ENCODE measurements at regions not wholly inside any gene's neighbourhood (a gene's known extent, or its start where the extent isn't known, plus 50 kb on each side); places are given as distances from the start of the nearest gene placed in this dataset.

DNA sequence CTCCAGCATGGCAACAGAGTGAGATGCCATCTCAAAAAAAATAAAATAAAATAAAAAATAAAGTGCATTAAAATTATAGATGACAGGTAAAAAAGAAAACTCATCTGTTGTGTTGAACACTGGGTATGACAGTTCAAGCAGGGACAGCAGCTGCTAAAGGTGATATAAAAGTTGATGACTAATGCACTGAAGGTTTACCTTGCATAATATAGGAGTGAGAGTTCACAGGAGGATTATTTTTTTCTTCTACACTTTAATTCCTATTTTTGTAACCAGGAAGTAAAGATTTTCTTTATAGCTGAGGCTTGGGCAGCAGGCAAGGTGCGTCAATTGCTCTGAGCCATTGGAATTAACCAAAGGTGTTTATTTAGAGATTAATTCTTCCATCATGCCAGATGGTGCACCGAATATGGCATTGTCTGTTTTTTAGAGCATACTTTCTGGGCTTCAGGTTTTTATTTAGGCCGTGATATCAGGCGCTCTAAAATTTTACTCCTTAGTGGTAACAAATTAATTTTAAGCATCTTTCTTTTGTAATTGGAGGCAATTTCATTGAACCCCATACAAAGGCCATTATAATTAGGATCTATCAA, 337.0 kb upstream of the SLC10A2 start:
- DNase-seq: no peak

DNA sequence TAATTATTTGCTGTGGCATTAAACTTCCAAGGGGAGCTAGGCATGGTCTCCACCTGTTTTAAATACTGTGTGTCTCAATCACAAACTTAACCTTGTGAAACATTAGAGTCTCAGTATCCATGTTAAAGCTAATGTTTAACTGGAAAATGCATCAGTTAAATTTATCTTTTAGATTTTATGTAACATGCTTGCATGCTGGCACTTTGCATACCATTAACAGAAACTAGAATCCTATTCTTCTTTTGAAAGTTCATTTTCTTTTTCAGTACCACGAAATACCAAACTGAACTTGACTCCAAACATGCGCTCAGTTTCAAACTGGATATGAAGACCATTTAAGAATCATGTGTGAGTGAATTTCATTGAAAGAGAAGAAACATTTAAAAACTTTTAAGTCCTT, 328.9 kb upstream of the SLC10A2 start:
- no peak for DNase-seq

DNA sequence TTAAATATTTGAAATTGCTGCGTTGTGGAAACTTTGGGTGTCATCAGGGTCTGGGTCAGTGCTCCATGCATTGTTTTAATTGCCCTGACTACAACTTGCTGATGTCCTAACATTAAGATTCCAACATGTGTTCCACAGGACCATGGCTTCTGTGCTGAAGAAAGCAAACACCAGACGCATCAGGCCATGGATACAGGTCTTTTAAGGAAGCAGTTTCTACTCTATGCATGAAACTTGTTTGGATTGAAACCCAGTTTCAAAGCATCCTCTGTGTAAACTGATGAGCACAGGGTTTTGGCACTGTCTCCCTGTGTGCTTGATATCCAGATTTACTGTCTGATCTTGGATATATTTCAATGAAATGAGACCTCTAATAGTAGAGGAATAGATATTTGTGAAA, 328.4 kb upstream of the SLC10A2 start:
- no peak for DNase-seq

DNA sequence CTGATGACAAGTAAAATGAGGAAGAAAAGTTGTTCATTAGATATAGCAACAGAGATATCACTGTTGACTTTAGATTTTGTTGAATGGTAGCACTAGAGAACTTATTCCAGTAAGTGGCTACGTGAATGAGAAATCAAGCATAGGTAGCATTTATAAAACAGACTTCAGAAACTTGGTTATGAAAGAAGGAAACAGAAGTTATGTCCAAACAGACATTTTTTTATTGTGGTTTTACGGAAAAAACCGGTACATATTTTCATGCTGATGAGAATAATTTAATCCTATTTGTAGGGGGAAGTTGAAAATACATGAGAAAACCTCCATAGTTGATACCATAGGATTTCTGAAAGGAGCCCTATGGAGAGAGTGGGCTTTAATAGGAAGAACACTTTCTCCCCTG, 325.7 kb upstream of the SLC10A2 start:
- DNase-seq: no peak

DNA sequence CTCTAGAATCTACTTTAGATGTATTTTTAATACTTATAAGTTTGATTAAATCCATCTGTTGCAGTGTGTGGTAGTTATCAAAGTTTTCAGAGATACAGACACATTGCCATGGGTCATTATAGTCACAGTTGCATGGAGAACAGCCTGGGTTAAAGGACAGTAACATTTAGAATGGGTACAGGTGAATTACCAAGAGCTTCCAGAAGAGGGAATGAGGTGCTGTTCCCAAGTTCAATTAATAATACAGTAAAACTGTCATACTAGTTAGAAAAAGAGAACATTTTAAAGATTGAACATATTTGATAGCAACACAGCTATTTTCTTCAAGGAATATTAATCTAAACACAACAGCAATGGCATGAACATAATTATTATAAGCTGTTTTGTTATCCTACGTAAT, 322.6 kb upstream of the SLC10A2 start:
- DNase-seq: no peak

DNA sequence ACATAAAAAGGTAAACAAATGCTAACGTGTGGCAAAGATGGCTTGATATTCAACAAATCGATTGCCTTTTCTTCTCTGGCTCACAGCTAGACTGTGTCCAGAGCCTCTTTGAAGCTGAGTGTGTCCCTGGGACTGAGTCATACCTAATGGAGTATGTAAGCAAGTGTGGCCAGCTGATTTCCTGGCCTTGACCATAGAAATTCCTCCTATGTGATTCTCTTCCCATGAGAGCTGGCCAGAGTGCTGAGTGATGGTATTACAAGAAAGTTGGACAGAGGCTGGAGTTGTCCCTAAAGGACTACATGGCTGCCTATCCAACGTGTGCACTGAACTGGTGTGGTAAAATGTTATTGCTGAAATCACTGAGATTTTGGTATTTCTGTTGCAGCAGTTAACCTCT, 320.1 kb upstream of the SLC10A2 start:
- no peak for DNase-seq

DNA sequence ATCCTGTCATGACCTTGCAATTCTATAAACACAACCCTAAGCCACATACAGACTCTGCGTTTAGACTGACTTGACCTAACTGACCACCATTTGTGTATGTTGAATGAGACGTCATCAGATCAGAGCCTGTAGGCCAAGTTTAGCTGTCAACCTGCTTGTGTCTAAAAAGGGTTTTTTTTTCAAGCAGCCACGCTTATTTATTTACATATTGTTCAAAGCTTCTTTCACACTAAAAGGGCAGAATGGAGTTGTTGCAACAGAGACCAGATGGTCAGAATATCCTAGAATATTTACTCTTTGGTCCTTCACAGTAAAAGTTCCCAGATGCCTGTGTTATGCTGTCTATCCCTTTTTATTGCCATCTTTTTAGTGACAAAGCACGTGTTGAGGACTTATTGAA, 307.7 kb upstream of the SLC10A2 start:
- no peak for DNase-seq

DNA sequence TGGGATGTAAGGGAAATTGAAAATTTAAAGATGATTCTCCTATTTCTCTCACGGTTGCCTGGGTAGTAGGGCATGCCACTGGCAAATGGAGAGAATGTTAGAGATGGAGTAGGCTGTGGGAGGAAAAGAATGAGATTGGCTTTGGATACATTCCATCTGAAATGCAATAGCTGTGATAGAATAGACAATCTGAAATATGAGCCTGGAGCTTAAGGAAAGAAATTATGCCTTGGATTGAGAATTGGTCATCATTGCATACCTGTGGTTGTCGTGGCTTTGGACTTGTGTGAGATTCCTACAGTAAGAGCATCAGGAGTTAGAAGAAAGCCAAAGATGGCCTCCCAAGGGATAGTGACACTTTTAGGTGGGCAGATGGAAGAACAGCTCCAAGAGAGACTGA, 305.1 kb upstream of the SLC10A2 start:
- DNase-seq: no peak

DNA sequence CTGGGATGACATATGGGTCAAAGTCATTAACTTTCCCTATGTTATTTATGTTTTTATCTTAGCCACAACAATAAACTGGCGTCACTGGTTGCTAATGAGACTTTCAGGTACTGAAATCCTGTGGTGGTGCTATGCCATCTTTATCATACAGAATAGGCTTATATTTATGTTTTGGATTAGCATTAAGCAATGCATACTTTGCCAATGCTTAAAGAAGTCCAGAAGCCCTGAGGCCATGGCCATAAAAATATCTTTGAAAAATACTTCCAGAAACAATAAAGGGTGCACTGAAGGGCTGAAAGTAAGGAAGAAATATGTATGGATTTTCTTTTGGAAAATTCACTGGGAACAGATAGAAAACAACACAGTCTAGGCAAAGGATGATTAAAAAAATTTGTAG, 304.6 kb upstream of the SLC10A2 start:
- DNase-seq: no peak

DNA sequence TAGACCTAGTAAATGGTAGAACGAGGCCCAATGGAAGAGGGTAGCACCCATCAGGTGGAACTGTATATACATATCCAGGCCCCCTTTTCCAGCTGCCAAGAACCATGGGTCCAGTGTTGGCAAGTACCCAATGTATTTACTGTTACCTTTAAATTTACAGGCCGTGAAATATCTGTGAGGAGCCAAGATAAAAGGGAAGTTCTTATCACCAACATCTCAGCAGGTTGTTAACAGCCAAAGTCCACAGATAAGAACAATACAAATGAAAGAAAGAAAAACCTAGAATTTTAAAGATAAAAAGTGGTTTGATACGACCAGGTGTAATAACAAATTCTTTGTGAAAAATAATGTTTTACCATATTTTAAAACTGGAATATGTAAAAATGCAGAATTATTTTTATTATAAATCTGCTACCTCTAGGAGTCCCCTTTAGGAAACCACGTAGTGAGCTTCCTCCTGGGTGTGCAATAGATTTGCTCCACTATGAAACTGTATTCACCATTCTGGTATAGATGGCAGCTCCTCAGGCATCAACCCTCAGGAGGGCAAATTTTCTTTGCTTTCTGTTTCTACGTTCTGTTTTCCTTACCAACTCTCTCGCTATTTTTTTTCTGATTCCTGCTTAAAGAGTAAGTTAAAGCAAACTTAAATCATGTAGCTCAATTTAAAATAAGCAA, 292.2 kb upstream of the SLC10A2 start:
- no peak for DNase-seq

DNA sequence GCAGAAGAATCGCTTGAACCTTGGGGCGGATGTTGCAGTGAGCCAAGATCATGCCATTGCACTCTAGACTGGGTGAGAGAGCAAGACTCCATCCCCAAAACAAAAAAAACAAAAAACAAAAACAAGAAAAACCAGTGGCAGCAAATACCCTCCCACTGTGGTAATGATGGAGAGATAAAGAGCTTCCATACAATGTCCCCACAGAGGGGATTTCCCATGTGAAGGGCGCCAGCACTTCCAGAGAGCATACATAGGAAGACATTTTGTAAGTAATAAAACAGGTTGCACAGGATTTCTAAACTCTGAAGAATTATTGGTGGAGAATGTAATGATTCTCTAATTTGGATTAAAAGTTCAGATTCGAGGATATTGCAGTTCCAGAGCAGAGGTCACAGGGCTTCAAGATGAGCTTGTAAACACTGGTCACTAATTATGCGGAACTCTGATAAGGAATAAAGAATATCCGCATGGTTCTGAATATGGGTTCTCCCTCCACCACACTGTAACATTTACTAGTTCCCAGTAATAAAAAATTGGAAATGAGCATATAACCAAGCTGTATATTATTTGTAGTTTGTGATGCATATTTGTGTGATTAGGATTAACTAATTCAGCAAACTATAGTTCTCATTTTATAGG, 290.1 kb upstream of the SLC10A2 start:
- DNase-seq: no peak

DNA sequence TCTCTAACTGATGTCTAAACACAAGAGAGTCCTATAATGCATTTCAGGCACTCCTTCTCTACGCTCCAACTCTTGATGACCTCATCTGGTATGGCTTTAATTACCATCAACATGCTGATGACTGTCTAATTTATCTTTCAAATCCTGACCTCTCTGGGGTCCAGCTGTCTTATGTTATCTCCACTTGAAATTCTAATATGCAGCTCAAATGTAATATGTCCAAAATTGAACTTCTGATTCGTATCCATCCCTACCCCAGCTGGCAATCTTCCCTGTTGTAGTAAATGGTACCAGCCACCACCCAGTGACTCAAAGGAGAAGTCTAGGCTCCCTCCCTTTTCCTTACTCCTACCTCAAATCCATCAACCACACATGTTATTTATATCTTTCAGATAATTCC, 288.0 kb upstream of the SLC10A2 start:
- no peak for DNase-seq

DNA sequence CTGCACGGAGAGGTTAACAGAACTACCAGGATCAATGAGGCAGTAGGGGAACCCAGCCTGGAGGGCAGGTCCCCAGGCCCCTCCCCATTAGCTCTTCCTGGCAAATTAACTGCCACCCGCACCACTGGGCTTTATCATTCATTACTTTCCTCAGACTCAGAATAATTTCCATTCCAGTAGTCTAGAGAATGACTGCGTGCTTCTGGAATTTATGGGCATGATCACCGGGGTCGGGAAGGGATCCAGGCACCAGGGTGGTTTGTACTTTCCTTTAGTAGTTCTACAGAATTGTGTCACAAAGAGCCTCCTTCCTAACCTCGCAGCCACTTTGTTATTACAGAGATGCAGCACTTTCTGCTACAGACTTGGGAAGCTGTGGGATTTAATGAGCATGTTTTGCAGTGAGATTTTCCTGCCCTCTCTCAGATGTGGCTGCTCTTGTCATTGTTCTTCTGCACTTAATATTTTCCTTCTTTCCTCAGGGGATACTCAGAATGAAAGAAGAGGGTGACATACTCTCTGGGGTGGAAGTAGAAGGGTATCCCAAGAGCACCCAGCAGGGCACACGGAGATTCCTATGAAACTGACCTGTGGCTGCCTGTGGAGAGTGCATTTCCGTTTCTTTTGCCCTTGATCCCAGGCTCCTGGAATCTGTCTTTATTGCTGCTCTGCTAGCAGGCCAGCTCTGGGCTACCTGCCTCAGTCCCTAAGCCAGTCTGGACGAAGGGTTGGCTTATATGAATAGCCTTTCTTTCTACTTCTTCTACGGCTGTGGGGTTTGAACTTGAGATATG, 285.0 kb upstream of the SLC10A2 start:
- no peak for DNase-seq

DNA sequence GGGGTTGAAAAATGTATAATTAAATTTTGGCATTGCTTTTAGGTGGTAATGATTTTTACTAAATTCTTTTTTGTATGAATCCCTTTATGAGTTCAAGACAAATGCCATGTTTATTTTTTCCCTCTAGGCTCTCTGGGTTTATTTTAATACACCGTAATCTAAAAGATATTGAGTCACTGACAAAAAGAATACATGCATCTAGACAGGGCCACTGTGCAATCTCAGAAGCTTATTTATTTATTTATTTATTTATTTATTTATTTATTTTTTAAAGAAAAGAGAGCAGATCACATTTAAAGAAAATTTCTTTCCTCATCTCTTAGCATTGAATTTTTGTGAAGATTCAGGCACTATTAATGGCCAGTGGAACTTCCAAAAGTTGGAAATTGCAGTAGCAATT, 283.9 kb upstream of the SLC10A2 start:
- DNase-seq: no peak

DNA sequence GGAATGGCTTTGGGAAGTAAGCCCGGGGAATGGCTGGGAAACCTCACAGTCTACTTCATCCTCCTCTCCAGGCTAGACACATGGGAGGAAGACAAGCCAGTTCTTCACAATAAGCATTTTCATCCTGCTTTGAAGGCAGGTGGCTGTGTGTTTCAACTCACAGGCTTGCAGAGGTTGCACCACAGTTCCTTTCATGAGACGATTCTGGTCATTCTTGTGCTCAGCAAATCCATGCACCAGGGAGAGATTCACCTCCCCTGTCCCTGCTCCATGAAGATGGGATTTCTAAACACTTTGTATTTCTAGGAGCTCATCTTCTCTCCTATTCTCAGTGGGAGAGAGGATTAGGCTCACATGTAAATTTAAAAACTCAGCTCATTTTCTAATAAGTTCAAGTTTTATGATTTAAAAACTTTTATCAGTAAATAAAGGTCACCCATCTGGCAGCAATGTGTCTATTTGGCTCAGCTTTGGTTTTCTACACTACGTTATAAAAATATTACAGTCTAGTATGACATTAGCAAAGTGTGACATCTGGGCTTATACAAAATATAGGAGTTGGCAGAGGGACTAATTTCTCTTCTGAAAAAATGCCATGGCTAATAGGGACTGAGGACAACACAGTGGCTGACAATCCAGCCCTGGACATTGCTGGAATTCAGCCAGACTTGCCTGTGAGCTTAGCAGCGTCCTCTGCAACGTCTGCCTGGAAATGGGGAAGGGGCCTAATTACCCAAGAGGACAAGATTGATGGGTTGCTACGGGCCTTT, 283.2 kb upstream of the SLC10A2 start:
- no peak for DNase-seq

DNA sequence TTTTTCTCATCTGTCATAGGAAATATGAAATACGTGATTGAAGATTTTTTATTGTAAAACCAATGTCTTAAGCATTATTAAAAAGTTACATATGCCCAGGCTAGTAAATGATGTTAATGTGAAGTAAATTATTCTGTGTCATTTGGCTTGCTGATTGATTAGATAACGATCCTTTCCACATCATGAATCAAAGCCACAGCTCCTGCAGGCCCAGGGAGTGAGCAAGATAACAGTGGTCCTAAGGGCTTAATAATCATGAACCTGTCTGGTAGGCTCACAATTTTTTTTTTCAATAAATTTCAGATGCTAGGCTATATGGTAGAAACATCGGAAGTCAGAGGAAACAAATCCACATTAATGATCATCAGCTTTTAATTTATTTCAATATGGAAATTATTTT, 269.0 kb upstream of the SLC10A2 start:
- no peak for DNase-seq

DNA sequence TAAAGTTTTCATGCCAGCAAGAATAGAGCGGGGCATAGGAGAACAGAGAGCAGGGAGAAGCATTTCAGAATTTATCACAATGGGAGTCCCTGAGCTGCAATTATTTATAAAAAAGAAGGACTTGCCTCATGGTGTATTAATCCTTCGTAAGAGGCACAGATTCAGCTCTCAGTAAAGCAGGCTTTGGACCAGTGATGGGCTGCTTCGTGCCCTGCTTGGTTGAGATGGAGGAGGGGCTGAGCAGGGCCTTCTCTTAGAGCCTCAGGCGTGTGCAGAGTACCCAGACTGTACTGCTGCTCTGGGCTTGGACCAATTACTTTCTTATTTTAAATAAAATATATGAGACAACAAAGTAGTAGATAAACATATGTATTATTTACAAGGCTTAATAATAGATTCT, 265.7 kb upstream of the SLC10A2 start:
- DNase-seq: no peak

DNA sequence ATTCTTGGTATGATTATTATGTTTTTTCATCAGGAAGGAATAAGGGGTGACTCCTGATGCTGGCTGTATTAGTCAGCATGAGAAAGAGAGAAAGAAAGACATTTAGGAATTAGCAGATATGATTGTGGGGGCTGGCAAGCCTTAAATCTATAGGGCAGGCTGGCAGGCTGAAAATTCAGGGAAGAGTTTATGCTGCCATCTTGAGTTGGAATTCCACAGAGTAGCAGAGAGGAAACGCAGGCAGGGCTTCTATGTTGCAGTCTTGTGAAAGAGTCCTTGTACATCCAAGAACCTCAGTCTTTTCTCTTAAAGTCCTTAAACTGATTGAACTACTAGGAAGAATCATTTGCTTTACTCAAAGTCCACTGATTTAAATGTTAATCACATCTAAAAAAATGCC, 262.7 kb upstream of the SLC10A2 start:
- DNase-seq: no peak

DNA sequence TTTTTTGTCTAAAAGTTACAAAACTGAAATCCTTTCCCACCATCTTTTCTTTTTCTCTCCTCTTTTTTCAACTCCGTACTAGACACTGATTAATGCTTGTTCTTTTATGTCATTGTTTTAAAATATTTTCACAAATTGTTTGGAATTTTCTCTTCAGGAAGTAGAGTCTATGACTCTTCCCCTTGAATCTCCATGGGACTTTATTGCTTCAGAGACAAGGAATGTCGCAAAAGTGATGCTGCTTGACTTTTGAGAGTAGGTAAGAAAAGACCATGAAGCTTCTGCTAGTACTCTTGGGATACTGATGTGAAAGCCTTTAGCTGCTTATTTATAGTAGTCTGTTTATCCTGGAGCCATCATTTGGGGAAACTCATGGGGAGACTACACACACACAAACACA, 260.1 kb upstream of the SLC10A2 start:
- DNase-seq: no peak

DNA sequence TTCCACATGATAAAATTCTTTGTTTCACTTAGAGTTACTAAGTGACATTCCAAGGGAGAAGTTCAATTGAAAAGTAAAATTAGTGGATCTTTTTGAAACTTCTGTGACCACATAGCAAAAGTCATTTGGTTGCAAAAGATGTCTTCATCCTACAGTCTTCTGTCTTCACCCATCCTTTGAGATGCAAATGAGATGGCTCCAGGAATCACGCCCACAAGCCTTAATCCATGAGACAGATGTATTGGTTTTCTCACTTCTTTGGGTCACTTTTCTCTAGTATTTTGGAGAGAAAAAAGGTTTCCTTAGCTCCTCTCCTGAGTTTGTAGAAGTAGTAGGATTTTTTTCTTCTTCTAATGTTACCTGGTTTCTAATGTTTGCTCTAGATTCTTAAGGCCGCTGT, 259.5 kb upstream of the SLC10A2 start:
- DNase-seq: no peak

DNA sequence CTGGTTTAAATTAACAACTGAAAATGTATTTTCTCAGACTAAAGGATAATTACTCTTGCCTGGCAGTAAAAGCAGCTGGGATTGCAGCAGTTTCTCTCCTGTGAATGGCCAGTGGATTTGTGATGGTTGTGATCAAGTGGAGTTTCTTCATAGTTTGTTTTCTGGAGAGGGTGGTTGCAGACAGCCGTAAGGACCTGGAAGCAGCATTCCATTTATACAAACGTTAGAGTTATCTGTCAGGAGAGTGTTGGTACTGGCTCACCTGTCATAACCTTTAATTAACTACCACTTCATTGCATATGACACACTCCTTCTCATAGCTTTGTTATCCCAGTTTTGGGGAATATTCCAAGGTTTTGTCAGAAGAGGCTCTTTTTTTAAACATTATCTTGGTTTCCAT, 258.4 kb upstream of the SLC10A2 start:
- DNase-seq: no peak

DNA sequence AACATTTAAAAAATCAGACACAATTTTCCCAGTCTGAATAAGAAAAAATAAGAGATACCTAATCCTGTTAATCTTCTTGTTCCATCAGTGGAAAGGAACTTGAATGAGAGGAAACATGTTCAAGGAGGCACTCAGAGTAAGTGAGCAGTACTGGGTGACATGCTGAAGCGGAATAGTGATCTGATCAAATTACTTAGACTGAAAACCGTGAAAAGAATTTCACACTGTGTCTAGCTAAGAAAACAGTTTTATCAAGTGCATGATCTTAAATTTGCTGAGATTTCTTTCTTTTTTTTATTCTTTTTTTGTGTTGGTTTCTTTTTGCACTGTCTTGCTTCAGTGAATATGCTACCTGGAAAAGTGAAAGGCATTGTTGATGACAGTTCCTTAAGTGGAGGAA, 249.5 kb upstream of the SLC10A2 start:
- DNase-seq: no peak

DNA sequence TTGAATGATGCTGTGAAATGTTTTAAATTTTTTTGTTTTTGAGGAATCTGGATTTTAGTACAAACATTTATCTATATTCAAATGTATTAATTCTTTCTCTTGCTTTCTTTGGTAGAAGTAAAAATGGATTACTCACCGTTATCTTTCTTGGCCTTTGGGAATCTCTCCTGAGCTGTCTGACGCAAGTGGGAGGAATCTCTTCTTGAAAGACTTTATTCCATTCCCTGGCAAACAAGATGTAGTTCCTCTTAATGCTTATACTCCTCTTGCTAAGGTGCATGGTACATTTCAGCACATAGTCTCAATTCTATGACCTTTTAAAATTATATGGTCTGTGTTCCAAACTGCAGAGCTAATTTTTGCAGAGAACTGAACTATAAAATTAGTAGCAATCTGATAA, 246.2 kb upstream of the SLC10A2 start:
- DNase-seq: no peak
